ENCODE measurements at regions not wholly inside any gene's neighbourhood (a gene's known extent, or its start where the extent isn't known, plus 50 kb on each side); places are given as distances from the start of the nearest gene placed in this dataset.

- DNase-seq (ENCODE audit: low read depth, low spot score), result no peak
These were observed 733.1 kb downstream of the HDGFL1 start for GRCh38 chr6:23302514-23302913.

- no peak for DNase-seq (ENCODE audit: low read depth, low spot score)
These were observed 736.1 kb downstream of the HDGFL1 start for GRCh38 chr6:23305325-23305943.

GRCh38 chr6:23306251-23306950, 737.0 kb downstream of the HDGFL1 start:
- no peak for DNase-seq (ENCODE audit: low read depth, low spot score)

GRCh38 chr6:23307516-23307915, 738.1 kb downstream of the HDGFL1 start:
- DNase-seq (ENCODE audit: low read depth, low spot score), result no peak

GRCh38 chr6:23308166-23308565, 738.8 kb downstream of the HDGFL1 start:
- DNase-seq (ENCODE audit: low read depth, low spot score), result no peak

- DNase-seq (ENCODE audit: low read depth, low spot score), result no peak
These were observed 741.8 kb downstream of the HDGFL1 start for GRCh38 chr6:23311211-23311610.

- peak; percentile 15 for DNase-seq (ENCODE audit: low read depth, low spot score)
These were observed 746.8 kb downstream of the HDGFL1 start for GRCh38 chr6:23316131-23316530.

- no peak for DNase-seq (ENCODE audit: low read depth, low spot score)
These were observed 747.6 kb downstream of the HDGFL1 start for GRCh38 chr6:23316931-23317330.

- no peak for DNase-seq (ENCODE audit: low read depth, low spot score)
These were observed 750.2 kb downstream of the HDGFL1 start for GRCh38 chr6:23319582-23319981.

- no peak for DNase-seq (ENCODE audit: low read depth, low spot score)
These were observed 751.2 kb downstream of the HDGFL1 start for GRCh38 chr6:23320471-23321015.

GRCh38 chr6:23323897-23324296, 754.5 kb downstream of the HDGFL1 start:
- no peak for DNase-seq (ENCODE audit: low read depth, low spot score)

- DNase-seq (ENCODE audit: low read depth, low spot score), result no peak
These were observed 755.7 kb downstream of the HDGFL1 start for GRCh38 chr6:23325065-23325464.

- DNase-seq (ENCODE audit: low read depth, low spot score), result no peak
These were observed 758.3 kb downstream of the HDGFL1 start for GRCh38 chr6:23327621-23328020.

GRCh38 chr6:23329086-23329485, 759.7 kb downstream of the HDGFL1 start:
- DNase-seq (ENCODE audit: low read depth, low spot score), result no peak

GRCh38 chr6:23330632-23331031, 761.3 kb downstream of the HDGFL1 start:
- DNase-seq (ENCODE audit: low read depth, low spot score), result no peak

GRCh38 chr6:23334360-23334759, 765.0 kb downstream of the HDGFL1 start:
- DNase-seq (ENCODE audit: low read depth, low spot score), result no peak

- no peak for DNase-seq (ENCODE audit: low read depth, low spot score)
These were observed 766.5 kb downstream of the HDGFL1 start for GRCh38 chr6:23335894-23336293.

- no peak for DNase-seq (ENCODE audit: low read depth, low spot score)
These were observed 769.9 kb downstream of the HDGFL1 start for GRCh38 chr6:23339268-23339667.

- DNase-seq (ENCODE audit: low read depth, low spot score), result no peak
These were observed 770.9 kb downstream of the HDGFL1 start for GRCh38 chr6:23340271-23340670.

- DNase-seq (ENCODE audit: low read depth, low spot score), result no peak
These were observed 774.4 kb downstream of the HDGFL1 start for GRCh38 chr6:23343610-23344306.

GRCh38 chr6:23348185-23348584, 777.8 kb upstream of the NRSN1 start:
- no peak for DNase-seq (ENCODE audit: low read depth, low spot score)

- DNase-seq (ENCODE audit: low read depth, low spot score), result peak; percentile 10
These were observed 776.4 kb upstream of the NRSN1 start for GRCh38 chr6:23349521-23350147.
